Stimulated activated CD8-positive, alpha-beta memory T cell treated with anti-CD3 and anti-CD28 coated beads, Interleukin-4, amount 100 ng/mL, for 24 hours (primary cell): ENCODE measurements at regions not wholly inside any gene's neighbourhood (a gene's known extent, or its start where the extent isn't known, plus 50 kb on each side); places are given as distances from the start of the nearest gene placed in this dataset.
A peak's percentile ranks its signal among the peaks of the same experiment; 100 is the strongest.
"Not testable (repeated sequence)": the region's sequence is repeated elsewhere in the genome, so short reads cannot be mapped to it uniquely, and the experiment has no call there.

ENCODE experiments used
- DNase-seq: peaks from one replicate; pipeline ENCODE4 v3.0.0-alpha.2; 2020; ENCODE audit warnings: low read depth

DNA sequence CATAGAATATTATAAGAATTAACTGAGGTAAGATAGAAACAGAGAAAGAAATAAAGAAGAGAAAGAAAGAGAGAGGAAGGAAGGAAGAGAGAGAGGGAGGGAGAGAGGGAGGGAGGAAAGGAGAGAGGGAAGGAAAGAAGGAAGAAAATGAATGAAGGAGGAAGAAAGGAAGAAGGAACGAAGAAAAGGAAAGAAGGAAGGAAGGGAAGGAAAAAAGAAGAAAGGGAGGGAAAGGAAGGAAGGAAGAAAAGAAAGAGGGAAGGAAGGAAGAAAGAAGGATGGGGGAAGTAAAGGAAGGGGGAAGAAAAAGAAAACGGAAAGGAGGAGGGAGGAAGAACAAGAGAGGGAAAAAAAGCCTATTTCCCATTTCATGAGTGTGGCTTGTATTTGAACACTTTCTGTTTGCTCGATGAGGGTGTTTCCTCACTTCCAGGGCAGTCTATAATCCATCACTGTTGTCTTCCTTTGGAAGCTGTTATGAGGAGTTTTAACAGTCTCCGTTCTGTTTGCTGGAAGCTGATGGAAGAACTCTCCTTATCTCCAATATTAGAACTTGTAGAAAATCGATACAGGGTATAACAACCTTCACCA is 402.4 kb downstream of the TMEM114 start:
- DNase-seq, result no peak

DNA sequence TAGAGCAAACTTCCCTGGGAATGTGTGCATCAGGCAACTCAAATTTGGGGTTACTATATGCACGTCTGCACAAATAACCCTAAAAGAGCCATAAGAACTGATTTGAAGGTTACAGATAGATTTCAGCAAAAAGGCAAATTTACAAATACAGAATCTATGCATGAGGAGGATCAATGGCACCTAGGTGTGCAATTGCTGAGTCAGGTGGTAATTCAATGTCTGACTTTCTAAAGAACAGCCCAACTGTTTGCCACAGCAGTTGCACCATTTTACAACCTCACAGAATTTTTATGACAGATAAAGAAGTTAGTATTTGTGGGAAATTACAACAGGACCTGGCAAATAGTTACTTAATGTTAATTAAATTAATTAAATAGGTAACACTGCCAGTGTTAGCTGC is 405.5 kb downstream of the TMEM114 start:
- DNase-seq, result no peak

DNA sequence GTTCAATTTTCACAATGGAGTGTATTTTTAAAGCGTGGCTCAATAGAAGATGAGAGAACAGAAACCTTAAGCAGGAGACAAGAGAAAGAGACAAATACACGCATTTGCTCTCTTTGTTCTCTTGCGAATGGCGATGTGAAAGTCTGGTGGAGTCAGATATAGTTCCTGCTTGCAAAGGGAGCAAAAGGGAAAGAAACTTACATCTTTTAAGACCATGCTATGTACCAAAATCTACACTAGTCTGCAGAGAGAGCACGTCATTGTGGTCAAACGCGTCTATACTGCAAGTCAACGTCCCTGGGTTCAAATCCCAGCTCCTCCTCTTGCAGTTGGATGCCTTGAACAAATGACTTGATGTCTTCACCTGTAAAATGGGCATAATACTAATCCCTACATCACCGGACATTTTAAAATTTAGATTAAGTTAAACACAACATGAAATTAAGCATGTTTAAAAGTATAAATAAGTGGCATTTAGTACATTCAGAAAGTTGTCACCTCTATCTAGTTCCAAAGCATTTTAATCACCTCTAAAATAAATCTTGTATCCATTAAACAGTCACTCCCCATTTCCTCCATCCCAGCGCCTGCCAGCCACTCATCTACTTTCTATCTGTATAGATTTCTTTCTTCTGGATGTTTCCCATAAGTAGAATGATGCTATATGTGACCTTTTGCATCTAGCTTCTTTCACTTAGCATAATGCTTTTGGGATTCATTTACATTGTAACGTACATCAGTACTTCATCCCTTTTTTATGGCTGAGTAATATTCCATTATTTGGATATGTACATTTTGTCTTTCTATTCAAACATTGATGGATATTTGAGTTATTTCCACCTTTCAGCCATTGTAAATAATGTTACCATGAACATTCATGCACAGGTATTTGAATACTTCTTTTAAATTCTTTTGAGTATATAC is 406.9 kb downstream of the TMEM114 start:
- DNase-seq, result no peak

DNA sequence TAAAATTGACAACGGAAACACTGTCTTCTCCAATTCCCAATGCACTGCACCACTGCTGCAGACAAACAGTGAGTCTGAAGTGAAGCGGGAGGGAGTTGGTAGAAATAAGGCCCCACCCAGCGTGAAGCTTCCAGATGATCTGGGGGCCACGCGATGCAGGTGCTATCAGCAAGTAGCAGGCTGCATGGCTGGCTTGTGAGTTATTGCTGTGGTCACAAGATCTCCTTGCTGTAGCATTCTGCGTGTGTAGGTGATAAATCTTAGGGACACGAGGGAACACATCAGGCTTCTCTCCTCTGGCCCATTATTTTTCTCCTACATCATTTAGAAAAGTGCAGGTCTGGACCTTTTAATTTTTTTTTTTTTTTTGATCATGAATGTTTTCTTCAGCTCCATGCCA is 407.6 kb downstream of the TMEM114 start:
- DNase-seq, result no peak

DNA sequence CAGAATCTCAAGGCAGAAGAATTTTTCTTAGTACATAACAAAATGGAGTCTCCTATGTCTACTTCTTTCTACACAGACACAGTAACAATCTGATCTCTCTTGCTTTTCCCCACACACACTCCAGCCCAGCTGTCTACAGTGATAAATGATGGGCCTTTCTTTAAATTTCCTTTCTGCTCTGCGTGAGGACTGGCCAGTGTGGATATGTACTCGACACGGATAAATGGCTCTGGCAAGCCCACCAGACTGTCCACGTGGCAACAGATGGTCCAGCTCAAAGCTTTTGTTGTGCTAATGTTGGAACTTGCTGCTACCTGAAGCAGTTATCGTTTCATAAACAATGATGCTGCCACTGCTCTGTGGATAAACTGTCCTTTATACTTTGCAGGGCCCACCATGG is 410.7 kb downstream of the TMEM114 start:
- DNase-seq, result no peak

DNA sequence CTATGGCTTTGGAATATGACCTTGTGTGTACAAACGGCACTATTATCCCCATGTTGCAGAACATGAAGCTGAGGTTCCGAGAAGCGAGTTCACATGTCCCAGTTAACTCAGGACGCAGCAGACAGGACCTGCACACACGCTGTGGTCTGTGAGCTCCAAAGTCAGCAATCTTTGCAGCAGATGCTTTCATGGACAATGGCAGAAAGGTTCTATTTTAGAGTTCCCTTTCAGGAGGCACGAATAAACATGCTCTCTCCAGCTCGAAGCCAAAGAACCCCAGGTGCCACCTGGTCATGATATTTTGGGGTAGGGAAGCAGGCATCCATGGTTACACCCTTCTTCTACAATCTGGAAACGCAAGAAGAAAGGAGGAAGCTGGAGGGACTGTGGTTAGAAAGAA is 412.0 kb downstream of the TMEM114 start:
- no peak for DNase-seq

DNA sequence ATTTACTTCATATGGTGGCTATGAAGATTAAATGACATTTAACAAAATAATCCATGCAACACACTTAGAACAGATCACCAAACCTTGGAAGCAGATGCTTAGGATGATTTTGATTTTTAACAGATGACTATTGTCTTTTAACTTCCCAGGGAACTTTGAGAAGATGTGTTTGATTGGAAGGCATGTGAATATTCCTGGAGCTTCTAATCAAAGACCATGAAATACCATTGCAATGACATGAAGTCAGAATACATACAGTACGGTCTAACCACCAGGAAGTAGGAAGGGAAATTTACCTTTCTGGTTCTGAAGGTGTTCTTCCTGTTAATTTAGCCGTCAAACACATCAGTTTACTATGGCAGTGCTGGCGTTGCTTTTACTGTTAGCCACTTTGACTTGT is 414.9 kb downstream of the TMEM114 start:
- no peak for DNase-seq

DNA sequence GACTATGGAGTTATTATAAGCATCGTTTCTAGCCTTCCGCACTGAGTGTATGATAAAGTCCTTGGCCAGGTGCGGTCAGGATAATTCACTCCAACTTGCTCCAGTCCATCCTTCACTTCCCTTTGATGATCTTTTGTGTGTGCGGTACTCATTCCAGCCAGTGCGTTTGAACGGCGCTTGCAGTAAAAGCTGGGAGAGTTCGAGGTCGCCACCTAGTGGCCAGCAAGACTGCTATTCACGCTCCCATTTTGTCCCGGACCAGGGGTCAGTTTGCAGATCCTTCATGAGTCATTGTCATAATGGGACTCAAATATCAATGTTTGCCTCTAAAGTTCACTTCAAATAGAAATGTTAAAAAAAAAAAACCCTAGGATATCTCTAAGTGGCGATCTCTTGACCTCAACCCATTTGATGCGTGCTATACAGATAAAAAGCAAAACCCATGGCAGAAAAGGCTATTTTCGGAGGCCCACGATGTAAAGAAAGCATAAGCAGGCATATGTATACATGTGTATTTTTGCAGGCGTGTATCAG is 417.1 kb downstream of the TMEM114 start:
- peak; percentile 0 for DNase-seq

DNA sequence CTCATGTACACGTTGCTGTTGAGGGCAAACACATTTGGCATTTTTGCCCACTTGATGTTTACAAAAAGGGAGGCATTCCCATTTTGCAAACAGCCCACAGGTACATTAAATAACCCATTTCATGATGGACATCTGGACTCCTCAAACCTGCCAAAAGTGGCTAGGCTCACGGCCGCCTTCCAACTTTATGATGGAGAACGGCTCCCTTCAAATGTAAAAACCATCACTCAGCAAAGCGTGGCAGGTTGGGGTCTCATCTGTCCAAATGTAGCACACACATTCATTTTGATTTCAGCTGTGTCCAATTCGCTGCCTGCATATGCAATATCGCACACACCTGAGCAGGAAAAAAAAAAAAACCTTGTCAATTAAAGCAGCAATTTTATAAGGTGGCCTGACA is 417.8 kb downstream of the TMEM114 start:
- no peak for DNase-seq

DNA sequence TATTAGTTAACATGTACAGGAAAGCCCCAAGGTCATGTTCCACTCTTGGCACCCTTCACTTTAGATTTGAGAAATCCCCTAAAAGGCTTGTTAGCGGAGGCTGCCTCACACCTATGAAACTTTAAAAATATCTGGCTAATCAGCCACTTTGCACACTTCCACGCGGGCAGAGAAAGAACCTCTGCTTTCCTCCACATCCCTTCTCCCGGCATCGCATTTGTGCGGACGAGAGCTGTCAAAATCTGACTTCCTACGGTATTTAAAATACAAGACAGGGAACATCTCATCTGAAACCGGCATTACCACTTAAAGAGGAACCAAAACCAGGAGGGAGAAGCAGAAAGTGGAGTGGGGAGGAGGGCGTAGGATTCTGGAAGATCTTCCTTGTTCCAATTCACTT is 422.3 kb downstream of the TMEM114 start:
- DNase-seq, result no peak

DNA sequence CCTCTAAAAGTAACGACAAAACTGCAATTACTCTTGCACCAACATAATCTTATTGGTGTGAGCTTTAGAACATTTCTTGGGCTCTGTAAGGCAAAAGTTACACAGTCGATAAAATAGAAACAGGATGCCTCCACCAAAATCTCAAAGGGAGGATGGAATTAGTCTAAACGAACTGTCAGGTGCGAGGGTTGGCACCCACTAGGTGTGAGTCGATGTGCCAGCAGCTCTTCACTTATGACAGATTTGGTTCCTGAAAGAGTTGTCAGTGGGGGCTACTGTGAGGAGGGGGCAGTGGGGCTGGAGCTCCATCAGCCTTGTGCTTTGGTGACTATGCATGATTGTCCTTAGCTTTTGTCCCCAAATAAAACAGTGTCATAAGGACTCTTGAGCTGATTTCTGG is 422.9 kb downstream of the TMEM114 start:
- no peak for DNase-seq

DNA sequence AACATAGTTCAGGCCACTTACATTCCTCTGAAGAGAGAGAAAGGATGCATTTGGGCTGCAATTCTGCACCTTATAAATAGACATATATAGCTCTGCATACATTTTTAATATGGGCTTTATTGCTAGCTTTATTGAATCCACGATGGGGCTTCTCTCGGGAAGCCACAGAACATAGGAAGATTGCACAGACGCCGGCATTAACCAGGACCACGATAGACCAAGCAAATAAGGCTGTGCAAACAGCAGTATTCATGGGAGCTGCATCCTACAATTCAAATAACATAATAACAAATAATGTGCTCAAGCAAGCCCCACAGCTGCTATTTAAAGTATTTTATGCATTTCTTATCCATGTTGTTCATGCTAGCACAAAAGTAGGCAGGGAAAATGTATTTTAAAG is 432.3 kb downstream of the TMEM114 start:
- no peak for DNase-seq

DNA sequence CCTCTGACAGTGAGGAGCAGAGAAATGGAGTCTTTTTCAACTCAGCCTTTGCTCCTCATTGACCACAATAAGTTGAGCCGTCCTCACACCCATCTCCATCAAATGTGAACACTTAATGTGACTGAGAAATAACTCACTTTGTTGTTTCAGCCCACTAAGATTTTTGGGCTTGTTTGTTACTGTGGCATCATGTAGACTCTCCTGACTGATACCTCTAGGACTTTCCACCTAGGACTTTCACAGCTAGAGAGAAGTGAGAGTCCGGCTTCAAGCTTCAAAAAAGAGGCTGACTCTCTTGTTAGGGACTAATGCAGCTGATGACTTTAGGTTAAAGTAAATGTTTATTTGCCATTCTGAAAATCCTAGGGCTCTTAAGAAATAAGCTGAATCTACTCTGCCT is 435.0 kb downstream of the TMEM114 start:
- no peak for DNase-seq

DNA sequence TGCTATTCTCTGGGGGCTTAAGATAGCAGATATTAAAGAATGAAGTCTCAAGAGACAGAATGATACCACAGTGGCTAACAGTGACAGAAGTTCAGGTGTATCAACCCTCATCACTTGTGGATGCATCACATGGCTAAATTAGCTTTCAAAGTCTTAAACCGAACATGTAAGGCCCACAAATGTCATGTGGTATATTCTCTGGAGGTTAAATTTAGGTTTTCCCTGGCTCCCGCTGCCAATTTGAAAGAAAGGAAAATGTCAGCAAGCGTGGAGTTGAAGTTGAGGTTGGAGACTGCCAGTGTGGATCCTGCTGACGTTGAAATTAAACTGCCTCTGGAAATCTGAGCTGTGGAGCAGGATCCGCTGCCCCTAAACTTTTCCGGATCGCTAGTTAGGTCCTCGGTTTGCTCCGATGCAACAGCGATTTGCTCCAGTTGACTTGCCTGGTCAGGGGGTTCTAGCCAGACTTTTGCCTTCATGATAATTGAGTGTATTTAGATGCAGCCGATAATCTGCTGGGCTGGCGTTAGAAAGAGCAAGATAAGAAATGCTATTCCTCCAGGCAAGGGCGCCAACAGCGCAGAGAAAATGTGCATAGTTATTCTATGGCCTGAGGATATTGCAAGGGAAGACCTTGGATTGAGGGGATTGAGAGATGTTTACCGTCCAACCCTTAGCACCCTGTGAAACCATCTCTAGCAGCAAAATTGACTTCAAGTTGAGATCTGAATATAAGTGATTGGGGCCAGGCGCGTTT is 443.9 kb downstream of the TMEM114 start:
- DNase-seq, result no peak

DNA sequence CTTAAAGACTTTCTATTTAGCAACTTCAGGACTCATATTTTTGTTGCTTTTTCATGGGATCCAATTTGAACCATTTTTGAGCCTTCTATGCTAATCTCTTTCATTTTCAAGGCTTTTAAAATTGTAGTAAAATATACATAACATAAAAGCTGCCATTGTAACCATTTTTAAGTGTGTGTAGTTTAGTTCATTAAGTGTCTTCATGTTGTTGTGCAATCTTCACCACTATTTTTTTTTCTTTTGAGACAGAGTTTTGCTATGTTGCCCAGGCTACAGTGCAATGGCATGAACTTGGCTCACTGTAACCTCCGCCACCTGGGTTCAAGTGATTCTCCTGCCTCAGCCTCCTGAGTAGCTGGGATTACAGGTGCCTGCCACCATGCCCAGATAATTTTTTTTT is 451.6 kb downstream of the TMEM114 start:
- no peak for DNase-seq

DNA sequence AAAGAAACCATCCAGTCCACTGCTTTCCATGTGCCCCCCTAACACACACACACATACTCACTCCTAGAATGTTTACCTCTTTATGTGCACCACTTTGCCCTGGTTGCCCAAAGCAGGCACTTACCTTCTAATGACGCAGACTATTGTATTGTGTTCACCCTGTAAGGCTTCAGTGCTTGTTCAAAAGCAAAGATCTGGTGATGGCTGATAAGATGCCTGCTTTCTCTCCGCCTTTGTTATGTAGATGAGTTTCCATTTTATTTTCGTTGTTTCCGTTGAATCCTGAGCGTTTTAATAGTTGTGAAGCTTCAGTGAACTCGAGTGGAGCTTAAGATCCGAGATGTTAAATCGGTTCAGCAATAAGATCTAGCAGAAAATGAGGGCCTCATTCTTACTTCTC is 452.7 kb downstream of the TMEM114 start:
- no peak for DNase-seq

DNA sequence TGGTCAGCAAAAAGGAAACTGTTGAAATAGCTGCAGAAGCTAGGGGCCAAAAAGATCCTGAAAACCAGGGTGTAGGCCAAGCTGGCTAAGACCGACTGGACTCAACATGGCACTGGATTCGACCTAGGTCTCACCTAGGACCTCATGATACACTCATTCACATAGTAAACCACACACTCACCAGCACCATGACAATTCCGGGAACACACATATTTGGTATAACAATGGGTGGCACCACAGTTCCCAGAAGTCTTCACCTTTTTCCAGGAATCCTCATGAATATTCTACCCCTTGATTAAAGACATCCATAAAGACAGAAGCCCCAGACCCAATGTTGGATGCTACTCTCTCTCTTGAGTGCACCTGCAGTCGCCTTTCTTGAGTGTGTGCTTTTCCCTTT is 460.1 kb downstream of the TMEM114 start:
- DNase-seq, result no peak

DNA sequence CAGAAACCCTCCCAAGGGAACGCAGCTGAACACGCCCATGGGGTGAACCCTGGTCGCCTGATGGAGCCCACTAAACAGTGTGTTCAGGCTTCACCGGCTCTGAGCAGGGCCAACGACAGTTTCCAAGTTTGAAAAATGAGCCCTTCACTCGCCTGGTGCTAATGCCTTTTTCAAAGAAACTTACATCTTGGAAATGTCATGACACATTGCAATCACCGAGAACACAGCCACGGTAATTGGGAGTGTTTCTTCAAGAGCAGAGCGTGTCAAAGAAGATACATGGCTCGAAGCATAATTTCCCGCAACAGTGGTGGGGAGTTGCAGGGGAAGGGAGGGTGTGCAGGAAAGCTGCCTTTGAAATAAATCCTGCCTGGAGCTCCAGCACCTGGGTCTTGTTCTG is 463.2 kb downstream of the TMEM114 start:
- DNase-seq, result no peak

DNA sequence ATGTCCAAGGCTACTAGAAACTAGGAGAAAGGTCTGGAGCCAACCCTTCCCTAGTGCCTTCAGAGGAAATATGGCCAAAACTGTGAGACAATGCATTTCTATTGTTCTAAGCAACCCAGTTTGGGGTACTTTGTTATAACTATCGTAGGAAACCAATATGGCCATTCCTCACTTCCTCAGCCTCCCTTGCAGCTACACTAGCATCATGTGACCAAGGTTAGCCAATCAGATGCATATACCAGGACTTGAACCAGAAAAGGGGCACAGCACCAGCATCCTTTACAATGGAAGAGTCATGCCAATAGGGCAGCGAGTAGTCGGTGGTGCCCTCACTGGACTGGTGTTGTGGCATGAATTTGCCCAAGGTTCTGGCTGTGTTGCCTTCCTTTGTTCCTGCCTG is 464.0 kb downstream of the TMEM114 start:
- DNase-seq, result no peak

DNA sequence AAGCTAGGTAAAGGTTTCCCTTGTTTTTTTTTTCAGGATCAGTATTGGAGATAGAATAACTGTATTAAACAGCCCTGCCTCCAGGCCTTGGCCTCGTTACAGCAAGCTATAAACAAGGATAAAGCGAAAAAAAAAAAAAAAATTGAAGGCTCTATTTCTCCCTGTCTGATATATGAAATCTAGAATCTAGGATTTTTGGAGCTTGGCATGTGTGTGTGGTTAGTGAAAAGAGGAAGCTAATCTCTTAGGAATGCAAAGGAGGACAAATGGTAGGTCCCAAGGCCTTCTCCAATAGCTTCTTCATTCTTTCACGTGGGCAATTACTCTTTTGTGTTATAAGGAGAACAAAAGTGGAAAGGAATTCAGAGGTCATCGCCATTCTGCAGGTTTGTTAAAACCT is 470.3 kb downstream of the TMEM114 start:
- DNase-seq, result no peak

DNA sequence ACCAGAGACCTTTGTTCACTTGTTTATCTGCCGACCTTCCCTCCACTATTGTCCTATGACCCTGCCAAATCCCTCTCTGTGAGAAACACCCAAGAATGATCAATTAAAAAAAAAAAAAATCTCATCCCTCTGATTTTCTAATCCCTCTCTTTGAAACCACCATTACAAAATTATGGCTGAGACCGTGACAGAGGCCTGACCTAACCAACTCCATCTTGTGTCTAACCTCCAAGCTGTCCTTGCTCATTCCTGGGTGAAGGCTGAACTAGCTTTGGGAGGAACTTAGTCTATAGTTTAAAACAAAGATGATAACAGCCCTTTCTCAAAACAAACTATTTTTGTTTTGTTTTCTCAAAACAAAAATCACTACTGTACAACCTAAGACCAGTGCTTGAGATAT is 474.5 kb downstream of the TMEM114 start:
- no peak for DNase-seq

DNA sequence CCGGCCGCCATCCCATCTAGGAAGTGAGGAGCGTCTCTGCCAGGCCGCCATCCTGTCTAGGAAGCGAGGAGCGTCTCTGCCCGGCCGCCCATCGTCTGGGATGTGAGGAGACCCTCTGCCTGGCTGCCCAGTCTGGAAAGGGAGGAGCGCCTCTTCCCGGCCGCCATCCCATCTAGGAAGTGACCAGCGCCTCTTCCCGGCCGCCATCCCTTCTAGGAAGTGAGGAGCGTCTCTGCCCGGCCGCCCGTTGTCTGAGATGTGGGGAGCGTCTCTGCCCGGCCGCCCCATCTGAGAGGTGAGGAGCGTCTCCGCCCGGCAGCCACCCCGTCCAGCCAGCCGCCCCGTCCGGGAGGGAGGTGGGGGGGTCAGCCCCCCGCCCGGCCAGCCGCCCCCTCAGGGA is 475.4 kb downstream of the TMEM114 start:
- not testable (repeated sequence) for DNase-seq

DNA sequence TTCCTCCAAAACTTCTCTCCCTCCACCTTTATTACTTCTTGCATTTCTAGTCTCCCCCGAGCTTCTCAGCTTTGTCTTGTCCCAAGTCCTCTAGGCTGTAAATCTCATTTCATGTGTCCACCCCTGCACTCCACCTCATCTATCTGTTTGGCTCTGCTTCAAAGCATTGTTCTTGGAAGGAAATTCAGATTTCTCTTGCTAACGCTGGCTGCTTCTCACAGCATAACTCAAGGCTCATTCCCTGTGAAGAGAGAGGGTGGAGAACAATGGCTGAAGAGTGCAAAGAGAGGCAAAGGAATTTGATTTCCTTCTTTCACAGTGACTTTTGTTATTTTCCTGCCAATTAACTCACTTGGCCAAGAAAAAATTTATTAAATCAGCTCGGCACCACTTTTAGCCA is 476.5 kb downstream of the TMEM114 start:
- DNase-seq, result no peak
